Gastroesophageal sphincter (tissue), 4 donors: ENCODE measurements at regions not wholly inside any gene's neighbourhood (a gene's known extent, or its start where the extent isn't known, plus 50 kb on each side); places are given as distances from the start of the nearest gene placed in this dataset.

Experiments used
- ATAC-seq: fragments of 150-250 bp; one replicate; pipeline ENCODE4 v1.9.1; 2016; ENCODE audit warnings: mild to moderate bottlenecking, moderate library complexity
- H3K27ac ChIP-seq, 4 donors: fragments of 200-600 bp; sonication (generic) in 3 of 4; 1 replicate in 3 of 4; 2 replicates in 1 of 4; pipeline ENCODE4 v1.5.1; 2016 to 2019
- H3K27me3 ChIP-seq: fragments of 200-600 bp; sonication (generic); one replicate; pipeline ENCODE4 v1.5.1; 2019
- H3K36me3 ChIP-seq, 2 donors: fragments of 200-600 bp; sonication (generic); one replicate each; pipeline ENCODE4 v1.5.1; 2019; ENCODE audit warnings: control low read depth in 1 of 2
- H3K4me1 ChIP-seq, 3 donors: fragments of 200-600 bp; sonication (generic); 1 replicate in 2 of 3; 2 replicates in 1 of 3; pipeline ENCODE4 v1.5.1; 2016 to 2019; ENCODE audit warnings: control low read depth in 2 of 3
- H3K4me3 ChIP-seq, 2 donors: fragments of 200-600 bp; sonication (generic); one replicate each; pipeline ENCODE4 v1.5.1; 2019; ENCODE audit warnings: mild to moderate bottlenecking in 1 of 2, moderate library complexity in 1 of 2
- H3K9me3 ChIP-seq, 3 donors: fragments of 200-600 bp; sonication (generic); one replicate each; pipeline ENCODE4 v1.5.1; 2017 to 2019; ENCODE audit warnings: control low read depth in 2 of 3
- EP300 ChIP-seq: sonication (generic); formaldehyde crosslinking; IDR thresholded peaks from one replicate; pipeline ENCODE4 v1.6.1; 2017; ENCODE audit warnings: antibody characterized with exemption, mild to moderate bottlenecking
- POLR2A ChIP-seq, 2 donors: fragments of 450-650 bp; IDR thresholded peaks; one replicate each; pipeline ENCODE4 v1.6.1; 2017; ENCODE audit warnings: antibody characterized with exemption in 2 of 2, mild to moderate bottlenecking in 2 of 2, moderate library complexity in 1 of 2
- POLR2AphosphoS5 ChIP-seq: sonication (generic); formaldehyde crosslinking; IDR thresholded peaks from one replicate; pipeline ENCODE4 v1.6.1; 2017; ENCODE audit warnings: antibody characterized with exemption
- WGBS, 2 donors: methylation state at CpG; one replicate each; pipeline ENCODE4 v1.1.5; 2018; ENCODE audit warnings: low coverage in 1 of 2; 5-methylcytosine and 5-hydroxymethylcytosine counted together
- TF ChIP-seq, protein P1 (sequence below), 4 experiments: fragments of 200-600 bp in 2 of 4; fragments of 450-650 bp in 2 of 4; sonication (generic) in 1 of 4; IDR thresholded peaks; one replicate each; pipeline ENCODE4 v1.5.1; 2017 to 2019; ENCODE audit warnings: antibody characterized with exemption in 4 of 4, mild to moderate bottlenecking in 2 of 4, moderate library complexity in 2 of 4

DNA sequence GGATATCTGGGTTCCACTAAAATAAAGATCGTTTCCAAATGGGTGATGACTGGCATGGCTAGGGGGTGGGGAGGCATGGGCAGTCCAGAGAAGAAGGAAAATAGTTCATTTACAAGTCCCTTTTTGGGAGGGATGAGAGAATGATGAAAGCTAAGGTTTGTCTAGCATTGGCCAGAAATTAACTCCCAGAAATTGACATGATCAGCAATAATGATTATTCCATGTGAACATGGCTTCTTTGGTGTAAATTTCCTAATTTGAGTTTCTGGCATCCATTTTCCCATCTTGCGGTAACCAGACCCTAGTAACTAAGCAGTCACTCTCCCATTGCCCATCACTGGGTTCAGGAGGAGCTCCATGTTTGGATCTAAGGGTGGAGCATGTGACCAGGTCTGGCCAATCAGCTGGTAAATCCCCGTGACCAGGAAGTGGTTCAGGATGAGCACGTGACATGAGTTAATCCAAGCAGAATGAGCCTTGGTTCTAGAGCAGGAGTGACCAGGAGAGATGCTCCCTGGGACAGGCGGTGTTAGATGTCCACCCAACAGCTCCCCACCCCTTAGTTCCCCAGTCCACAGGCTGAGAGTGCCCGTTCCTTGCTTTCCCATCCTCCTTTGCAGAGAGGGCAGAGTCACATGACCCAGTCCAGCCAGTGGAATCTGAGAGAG, 512.7 kb downstream of the PREX1 start:
- 85 to 86% methylated on average over 3 to 4 of the region's 6 CpGs for WGBS, 2 donors
- Histone ChIP-seq H3K4me1 (peaks cover 0 to 9% (median 0%) of the 10 kb centered on the region in 3 donors), H3K27me3 (no peaks in the 10 kb centered on the region), H3K36me3 (no peaks in the 10 kb centered on the region), H3K9me3 (no peaks in the 10 kb centered on the region), H3K27ac (no peak overlapping the region), H3K4me3 (no peak overlapping the region)
- ATAC-seq = no peak
- TF ChIP-seq, protein P1, sequence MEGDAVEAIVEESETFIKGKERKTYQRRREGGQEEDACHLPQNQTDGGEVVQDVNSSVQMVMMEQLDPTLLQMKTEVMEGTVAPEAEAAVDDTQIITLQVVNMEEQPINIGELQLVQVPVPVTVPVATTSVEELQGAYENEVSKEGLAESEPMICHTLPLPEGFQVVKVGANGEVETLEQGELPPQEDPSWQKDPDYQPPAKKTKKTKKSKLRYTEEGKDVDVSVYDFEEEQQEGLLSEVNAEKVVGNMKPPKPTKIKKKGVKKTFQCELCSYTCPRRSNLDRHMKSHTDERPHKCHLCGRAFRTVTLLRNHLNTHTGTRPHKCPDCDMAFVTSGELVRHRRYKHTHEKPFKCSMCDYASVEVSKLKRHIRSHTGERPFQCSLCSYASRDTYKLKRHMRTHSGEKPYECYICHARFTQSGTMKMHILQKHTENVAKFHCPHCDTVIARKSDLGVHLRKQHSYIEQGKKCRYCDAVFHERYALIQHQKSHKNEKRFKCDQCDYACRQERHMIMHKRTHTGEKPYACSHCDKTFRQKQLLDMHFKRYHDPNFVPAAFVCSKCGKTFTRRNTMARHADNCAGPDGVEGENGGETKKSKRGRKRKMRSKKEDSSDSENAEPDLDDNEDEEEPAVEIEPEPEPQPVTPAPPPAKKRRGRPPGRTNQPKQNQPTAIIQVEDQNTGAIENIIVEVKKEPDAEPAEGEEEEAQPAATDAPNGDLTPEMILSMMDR (IDR thresholded peaks at IDR 0.05) = no peak
- TF ChIP-seq EP300 (no peak), POLR2A (IDR thresholded peaks at IDR 0.05) (no peak), POLR2AphosphoS5 (no peak)

DNA sequence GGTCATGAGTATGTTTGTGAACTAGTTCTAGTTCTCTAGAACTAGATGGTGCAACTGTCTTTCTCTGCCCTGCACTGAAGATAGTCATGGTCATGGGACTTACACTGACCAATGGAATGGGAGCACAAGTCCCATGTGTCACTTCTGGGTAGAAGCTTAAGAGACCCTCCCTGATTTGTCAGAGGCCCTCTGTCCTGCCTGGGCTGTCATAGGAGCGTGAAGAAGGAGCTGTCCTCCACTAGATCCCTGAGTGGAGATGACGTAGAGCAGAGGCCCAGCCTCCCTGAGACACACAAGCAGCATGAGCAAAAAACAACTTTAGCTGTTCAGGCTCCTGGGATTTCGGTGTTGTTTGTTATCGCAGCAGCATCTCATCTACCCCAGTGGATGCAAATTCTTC, 514.5 kb downstream of the PREX1 start:
- H3K36me3 ChIP-seq = no peaks in the 10 kb centered on the region
- no peak overlapping the region for H3K27ac ChIP-seq
- peaks cover 0 to 9% (median 0%) of the 10 kb centered on the region in 3 donors for H3K4me1 ChIP-seq
- H3K9me3 ChIP-seq = no peaks in the 10 kb centered on the region
- ATAC-seq = no peak
- WGBS, 2 donors = 80 to 100% methylated on average over 1 to 2 of the region's 4 CpGs
- no peaks in the 10 kb centered on the region for H3K27me3 ChIP-seq
- TF ChIP-seq POLR2A (IDR thresholded peaks at IDR 0.05) (no peak), EP300 (no peak), POLR2AphosphoS5 (no peak)
- TF ChIP-seq, protein P1 (IDR thresholded peaks at IDR 0.05) = no peak
- no peak overlapping the region for H3K4me3 ChIP-seq

DNA sequence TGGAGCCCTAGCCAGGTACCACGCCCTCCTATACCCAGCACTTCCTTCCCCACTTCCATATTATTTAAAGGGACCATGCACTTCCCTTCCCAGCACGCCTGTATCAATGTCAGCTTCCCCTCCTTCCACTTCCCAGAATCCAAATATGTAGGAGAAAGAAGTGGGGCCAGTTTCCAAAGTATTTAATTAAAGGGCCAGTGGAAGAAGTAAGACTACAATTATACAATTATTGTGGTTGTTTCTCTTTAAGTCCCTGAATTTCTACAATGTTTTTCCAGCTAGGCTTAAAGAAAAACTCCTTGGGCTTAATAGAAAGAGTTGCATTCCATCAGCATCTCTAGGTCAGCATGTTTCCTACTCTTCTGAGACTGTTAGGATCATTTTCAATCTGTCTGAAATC, 515.8 kb downstream of the PREX1 start:
- WGBS, 2 donors = 50 to 57% methylated on average over 2 of the region's 2 CpGs
- ATAC-seq = no peak
- H3K9me3 ChIP-seq = no peaks in the 10 kb centered on the region
- TF ChIP-seq EP300 (no peak), POLR2AphosphoS5 (no peak), POLR2A (IDR thresholded peaks at IDR 0.05) (no peak)
- TF ChIP-seq, protein P1 (IDR thresholded peaks at IDR 0.05) = no peak
- H3K27me3 ChIP-seq = no peaks in the 10 kb centered on the region
- H3K4me3 ChIP-seq = no peak overlapping the region
- H3K27ac ChIP-seq = no peak overlapping the region
- peaks cover 0 to 9% (median 0%) of the 10 kb centered on the region in 3 donors for H3K4me1 ChIP-seq
- no peaks in the 10 kb centered on the region for H3K36me3 ChIP-seq

DNA sequence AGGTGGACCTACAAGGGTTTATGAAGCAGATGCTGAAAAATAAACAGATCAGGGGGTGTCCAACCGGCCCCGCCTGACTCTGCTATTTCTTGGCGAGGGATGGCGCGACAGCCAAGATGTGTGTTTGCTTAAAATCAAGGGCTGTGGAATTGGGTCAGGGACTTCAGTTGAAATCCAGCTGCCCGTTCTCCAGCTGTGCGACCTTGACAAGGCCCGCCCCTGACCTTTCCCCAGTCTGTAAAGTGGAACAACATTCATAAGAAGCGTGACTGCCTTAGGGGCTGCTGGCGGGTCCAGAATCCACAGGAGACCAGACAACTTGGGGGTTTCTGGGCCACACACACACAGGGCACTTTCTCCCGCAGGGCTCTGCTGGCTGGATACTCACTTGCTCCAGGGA, 517.5 kb downstream of the PREX1 start:
- H3K4me1 ChIP-seq = peaks cover 0 to 9% (median 0%) of the 10 kb centered on the region in 3 donors
- 52% methylated on average over 6 of the region's 11 CpGs; no CpG with 5 or more reads in 1 of the 2 donors for WGBS, 2 donors
- H3K4me3 ChIP-seq = no peak overlapping the region
- no peak for ATAC-seq
- no peaks in the 10 kb centered on the region for H3K9me3 ChIP-seq
- no peak overlapping the region for H3K27ac ChIP-seq
- TF ChIP-seq EP300 (no peak), POLR2AphosphoS5 (no peak), POLR2A (IDR thresholded peaks at IDR 0.05) (no peak)
- TF ChIP-seq, protein P1 (IDR thresholded peaks at IDR 0.05) = no peak
- no peaks in the 10 kb centered on the region for H3K27me3 ChIP-seq
- H3K36me3 ChIP-seq = no peaks in the 10 kb centered on the region

DNA sequence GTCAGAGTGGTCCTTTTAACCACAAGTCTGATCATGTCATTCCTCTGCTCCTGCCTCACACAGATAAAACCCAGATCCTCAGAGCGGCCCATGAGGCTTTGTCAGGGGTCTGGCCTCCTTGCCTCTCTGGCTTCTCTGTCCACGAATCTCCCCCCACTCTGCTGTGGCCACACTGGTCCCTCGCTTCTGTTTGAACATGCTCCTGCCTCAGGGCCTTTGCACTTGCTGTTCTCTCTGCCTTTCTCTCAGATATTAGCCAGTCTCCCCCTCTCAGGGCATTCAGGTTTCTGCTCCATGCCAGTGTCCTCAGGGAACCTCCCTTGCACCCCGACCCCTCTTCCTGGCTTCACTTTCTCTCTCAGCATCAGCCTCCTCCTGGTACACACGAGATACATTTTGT, 518.5 kb downstream of the PREX1 start:
- 100% methylated on average over 1 to 4 of the region's 5 CpGs for WGBS, 2 donors
- no peak for TF ChIP-seq POLR2A (IDR thresholded peaks at IDR 0.05)
- no peak for TF ChIP-seq EP300
- TF ChIP-seq POLR2AphosphoS5 = no peak
- TF ChIP-seq, protein P1 (IDR thresholded peaks at IDR 0.05) = no peak

More for the DNA sequence above, 518.5 kb downstream of the PREX1 start:
- H3K4me3 ChIP-seq = no peak overlapping the region
- peaks cover 0 to 9% (median 0%) of the 10 kb centered on the region in 3 donors for H3K4me1 ChIP-seq
- ATAC-seq = no peak
- H3K27ac ChIP-seq = no peak overlapping the region
- no peaks in the 10 kb centered on the region for H3K27me3 ChIP-seq
- no peaks in the 10 kb centered on the region for H3K36me3 ChIP-seq
- no peaks in the 10 kb centered on the region for H3K9me3 ChIP-seq
